Right lobe of liver (tissue), 6 donors: ENCODE measurements at regions not wholly inside any gene's neighbourhood (a gene's known extent, or its start where the extent isn't known, plus 50 kb on each side); places are given as distances from the start of the nearest gene placed in this dataset.

Experiments
- ATAC-seq, 4 donors: fragments of 200-7000 bp; cut with Tn5 transposase; one replicate each; pipeline ENCODE4 v1.9.1; 2020; ENCODE audit warnings: mild to moderate bottlenecking in 4 of 4, moderate library complexity in 4 of 4
- DNase-seq, 3 donors: peaks; one replicate each; pipeline ENCODE4 v3.0.0-alpha.2; 2020
- H3K27ac ChIP-seq, 3 donors: fragments of 200-600 bp; one replicate each; pipeline ENCODE4 v1.8.0; 2022
- H3K27me3 ChIP-seq, 2 donors: fragments of 200-600 bp; one replicate each; pipeline ENCODE4 v1.8.0; 2022
- H3K36me3 ChIP-seq, 4 donors: fragments of 200-600 bp; sonication (generic) in 1 of 4; one replicate each; pipeline versions ENCODE4 v1.5.1 to v1.8.0; 2017 to 2022; ENCODE audit warnings: control low read depth in 1 of 4
- H3K4me1 ChIP-seq, 4 donors: fragments of 200-600 bp; sonication (generic) in 1 of 4; one replicate each; pipeline versions ENCODE4 v1.5.1 to v1.8.0; 2017 to 2022; ENCODE audit warnings: control low read depth in 1 of 4
- H3K4me3 ChIP-seq, 3 donors: fragments of 200-600 bp; one replicate each; pipeline ENCODE4 v1.8.0; 2022
- H3K9me3 ChIP-seq, 4 donors: fragments of 200-600 bp; sonication (generic) in 1 of 4; one replicate each; pipeline versions ENCODE4 v1.5.1 to v1.8.0; 2017 to 2022; ENCODE audit warnings: control low read depth in 1 of 4
- POLR2A ChIP-seq: fragments of 450-650 bp; IDR thresholded peaks from one replicate; pipeline ENCODE4 v1.6.1; 2017; ENCODE audit warnings: antibody characterized with exemption, mild to moderate bottlenecking
- WGBS: methylation state at CpG from one replicate; pipeline ENCODE4 v1.1.6; 2018; ENCODE audit warnings: low coverage, low lambda C conversion rate; ENCODE audit not compliant: insufficient coverage; ENCODE audit errors: missing lambda C conversion rate; 5-methylcytosine and 5-hydroxymethylcytosine counted together
- intact Hi-C, 2 donors: fragments of 100-400 bp; cut with DNase I; formaldehyde crosslinking; loops; one replicate each; pipeline versions ENCODE4 v1.11.2 to v1.14.1; 2022
- TF ChIP-seq, protein P1 (sequence below), 4 donors: fragments of 200-600 bp in 3 of 4; fragments of 450-650 bp in 1 of 4; IDR thresholded peaks; one replicate each; pipeline versions ENCODE4 v1.5.1 to v1.8.0; 2016 to 2022; ENCODE audit warnings: antibody characterized with exemption in 4 of 4, mild to moderate bottlenecking in 2 of 4
- donor health status: DM: no; HTN: yes; CAD: no.
- donor health status: DM: no; HTN: no; CAD: no.
- donor health status: DM: no; HTN: no; CAD: no.
- donor health status: DM: no; HTN: yes; CAD: no.
- donor health status: DM: no; HTN: yes; CAD: no.

DNA sequence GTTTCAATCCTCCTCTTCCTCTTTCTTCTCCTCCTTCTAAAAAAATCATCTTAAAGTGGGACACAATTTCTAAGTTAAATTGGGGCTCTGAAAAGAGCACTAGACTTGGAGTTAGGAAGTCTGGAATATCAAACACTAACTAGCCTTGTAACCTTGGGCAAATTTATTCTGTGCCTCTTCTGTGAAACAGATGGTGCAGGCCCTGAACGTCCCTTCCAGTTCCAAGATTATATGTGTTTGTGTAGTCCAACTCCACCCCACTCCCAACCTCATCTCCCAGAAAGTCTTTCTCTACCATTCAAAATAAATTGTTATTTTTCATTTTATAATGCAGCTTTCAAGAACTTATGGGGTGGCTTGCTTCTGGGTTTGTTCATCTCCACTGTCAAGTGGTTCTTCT is 630.0 kb downstream of the LMO4 start:
- no peak for ATAC-seq
- Histone ChIP-seq H3K4me1 (no peaks in the 10 kb centered on the region), H3K27ac (no peak overlapping the region), H3K4me3 (no peak overlapping the region), H3K27me3 (no peaks in the 10 kb centered on the region), H3K9me3 (no peaks in the 10 kb centered on the region), H3K36me3 (no peaks in the 10 kb centered on the region)
- TF ChIP-seq POLR2A, result no peak
- TF ChIP-seq, protein P1, sequence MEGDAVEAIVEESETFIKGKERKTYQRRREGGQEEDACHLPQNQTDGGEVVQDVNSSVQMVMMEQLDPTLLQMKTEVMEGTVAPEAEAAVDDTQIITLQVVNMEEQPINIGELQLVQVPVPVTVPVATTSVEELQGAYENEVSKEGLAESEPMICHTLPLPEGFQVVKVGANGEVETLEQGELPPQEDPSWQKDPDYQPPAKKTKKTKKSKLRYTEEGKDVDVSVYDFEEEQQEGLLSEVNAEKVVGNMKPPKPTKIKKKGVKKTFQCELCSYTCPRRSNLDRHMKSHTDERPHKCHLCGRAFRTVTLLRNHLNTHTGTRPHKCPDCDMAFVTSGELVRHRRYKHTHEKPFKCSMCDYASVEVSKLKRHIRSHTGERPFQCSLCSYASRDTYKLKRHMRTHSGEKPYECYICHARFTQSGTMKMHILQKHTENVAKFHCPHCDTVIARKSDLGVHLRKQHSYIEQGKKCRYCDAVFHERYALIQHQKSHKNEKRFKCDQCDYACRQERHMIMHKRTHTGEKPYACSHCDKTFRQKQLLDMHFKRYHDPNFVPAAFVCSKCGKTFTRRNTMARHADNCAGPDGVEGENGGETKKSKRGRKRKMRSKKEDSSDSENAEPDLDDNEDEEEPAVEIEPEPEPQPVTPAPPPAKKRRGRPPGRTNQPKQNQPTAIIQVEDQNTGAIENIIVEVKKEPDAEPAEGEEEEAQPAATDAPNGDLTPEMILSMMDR (IDR thresholded peaks at IDR 0.05), result no peak
- no peak for DNase-seq
- intact Hi-C loops, result loop anchor here in 1 of 2 donors (10.0 kb wide), 1 partner anchor 664 kb away; no protein-coding TSS in a partner anchor
- WGBS, result 86% methylated on average over 1 of the region's 1 CpG

DNA sequence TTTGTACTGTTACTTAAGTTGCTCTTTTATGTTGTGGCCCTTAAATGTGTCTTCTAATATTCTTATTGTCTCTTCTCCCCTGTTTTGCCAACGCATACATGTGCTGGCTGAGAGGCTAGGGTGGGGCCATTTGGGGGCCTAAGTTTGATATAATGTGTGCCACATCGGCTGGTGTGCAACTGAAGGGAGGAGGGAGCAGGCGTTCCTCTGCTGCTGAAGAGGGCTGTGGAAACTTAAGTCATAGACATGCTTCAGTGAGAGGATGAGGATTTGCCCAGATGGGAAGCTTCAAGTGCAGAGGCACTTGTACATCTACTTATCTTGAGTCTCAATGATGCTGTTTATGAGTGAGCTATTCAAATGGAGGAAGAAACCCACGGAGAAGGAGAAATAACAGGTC is 630.6 kb downstream of the LMO4 start:
- TF ChIP-seq POLR2A, result no peak
- TF ChIP-seq, protein P1 (IDR thresholded peaks at IDR 0.05), result no peak
- H3K27me3 ChIP-seq, result no peaks in the 10 kb centered on the region
- 61% methylated on average over 4 of the region's 4 CpGs for WGBS
- no peaks in the 10 kb centered on the region for H3K9me3 ChIP-seq
- no peak for DNase-seq
- no peak overlapping the region for H3K4me3 ChIP-seq
- intact Hi-C loops, result loop anchor here in 1 of 2 donors (10.0 kb wide), 1 partner anchor 664 kb away; no protein-coding TSS in a partner anchor
- H3K27ac ChIP-seq, result no peak overlapping the region
- H3K4me1 ChIP-seq, result no peaks in the 10 kb centered on the region
- no peak for ATAC-seq
- no peaks in the 10 kb centered on the region for H3K36me3 ChIP-seq

DNA sequence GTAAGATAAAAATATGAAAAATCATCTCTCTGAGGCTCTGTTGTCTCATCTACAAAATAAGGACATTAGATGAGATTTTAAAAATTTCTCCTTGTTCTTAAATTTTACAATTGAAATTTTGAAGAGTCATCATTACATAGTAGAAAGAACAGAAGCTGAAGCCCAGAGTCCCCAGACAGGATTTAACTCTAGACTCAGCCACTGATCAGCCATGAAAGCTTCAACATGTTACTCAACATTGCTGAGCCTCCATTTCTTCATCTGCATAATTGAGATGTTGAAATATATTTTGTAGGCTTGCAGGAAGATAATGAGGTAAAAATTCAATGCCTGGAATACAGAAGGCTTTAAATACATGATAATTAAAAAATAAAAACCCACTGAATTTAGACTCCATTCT is 633.3 kb downstream of the LMO4 start:
- intact Hi-C loops, result no loop called here
- TF ChIP-seq, protein P1 (IDR thresholded peaks at IDR 0.05), result no peak
- TF ChIP-seq POLR2A, result no peak
- DNase-seq (no peak), ATAC-seq (no peak)
- no peaks in the 10 kb centered on the region for H3K4me1 ChIP-seq
- H3K27ac ChIP-seq, result no peak overlapping the region
- no peaks in the 10 kb centered on the region for H3K36me3 ChIP-seq
- no peaks in the 10 kb centered on the region for H3K9me3 ChIP-seq
- no peaks in the 10 kb centered on the region for H3K27me3 ChIP-seq
- H3K4me3 ChIP-seq, result no peak overlapping the region

DNA sequence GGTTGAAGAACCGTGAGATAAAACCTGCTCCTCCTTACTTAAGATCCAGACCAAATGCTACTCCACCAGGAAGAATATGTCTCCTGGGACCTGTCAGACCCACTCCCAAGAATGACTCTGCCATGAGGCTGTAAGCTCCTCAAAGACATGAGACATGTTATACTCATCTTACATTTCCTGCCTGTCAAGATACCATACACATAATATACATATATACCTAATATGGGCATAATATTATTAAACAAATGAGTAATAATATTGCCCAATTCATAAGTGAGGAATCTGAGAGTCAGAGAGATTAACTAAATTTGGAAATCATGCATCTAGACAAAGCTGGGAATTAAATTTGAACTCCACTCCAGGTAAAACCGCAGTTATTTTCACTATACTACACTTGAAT is 634.9 kb downstream of the LMO4 start:
- Histone ChIP-seq H3K36me3 (no peaks in the 10 kb centered on the region), H3K4me1 (no peaks in the 10 kb centered on the region), H3K9me3 (no peaks in the 10 kb centered on the region), H3K4me3 (no peak overlapping the region), H3K27me3 (no peaks in the 10 kb centered on the region), H3K27ac (no peak overlapping the region)
- intact Hi-C loops, result no loop called here
- DNase-seq (no peak), ATAC-seq (no peak)
- TF ChIP-seq, protein P1 (IDR thresholded peaks at IDR 0.05), result no peak
- TF ChIP-seq POLR2A, result no peak
- WGBS, result 55% methylated on average over 2 of the region's 2 CpGs

DNA sequence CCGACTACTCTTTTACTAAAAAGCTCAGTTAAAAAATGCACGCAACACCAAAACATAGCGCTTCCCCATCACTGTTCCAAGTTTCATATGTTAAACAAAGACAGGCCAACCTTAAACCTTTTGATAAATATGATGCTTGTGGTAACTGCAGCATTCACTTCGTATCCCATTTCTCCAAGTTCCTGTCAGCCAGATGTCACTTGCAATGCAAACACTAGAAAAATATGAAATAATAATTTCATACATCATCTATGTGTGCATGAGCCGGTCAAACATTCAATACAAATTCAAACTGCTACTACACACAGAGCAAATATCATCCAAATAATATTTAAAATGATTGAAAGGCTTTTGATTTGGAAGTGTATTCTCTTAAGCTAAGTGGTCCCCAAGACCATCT is 636.5 kb downstream of the LMO4 start:
- intact Hi-C loops, result no loop called here
- DNase-seq (no peak), ATAC-seq (no peak)
- TF ChIP-seq, protein P1 (IDR thresholded peaks at IDR 0.05), result no peak
- no peak for TF ChIP-seq POLR2A
- Histone ChIP-seq H3K4me1 (no peaks in the 10 kb centered on the region), H3K4me3 (no peak overlapping the region), H3K27me3 (no peaks in the 10 kb centered on the region), H3K27ac (no peak overlapping the region), H3K36me3 (no peaks in the 10 kb centered on the region), H3K9me3 (no peaks in the 10 kb centered on the region)
- 86% methylated on average over 5 of the region's 5 CpGs for WGBS
